ENCODE measurements at regions not wholly inside any gene's neighbourhood (a gene's known extent, or its start where the extent isn't known, plus 50 kb on each side); places are given as distances from the start of the nearest gene placed in this dataset.

DNA sequence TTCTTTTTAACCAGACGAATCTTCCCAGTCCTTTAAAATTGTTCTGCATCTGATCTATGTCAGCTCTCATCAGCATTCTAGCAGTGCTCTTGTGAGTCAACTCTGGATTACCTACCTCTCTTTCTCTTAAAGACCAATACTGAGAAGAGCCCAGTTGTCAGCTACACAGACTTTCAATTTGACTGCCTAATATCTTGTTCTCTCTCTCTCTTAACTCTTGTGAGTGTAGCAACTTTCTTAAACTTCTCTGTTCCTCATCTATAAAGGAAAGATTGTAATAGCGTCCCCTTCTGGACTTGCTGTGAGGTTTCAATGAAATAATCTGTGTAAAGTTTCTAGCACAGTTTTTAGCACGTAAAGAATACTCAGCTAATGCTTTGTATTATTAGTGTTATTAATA, 499.3 kb upstream of the ADAMTS5 start:
- WGBS, 2 donors (ENCODE audit: low coverage in 1 of 2): 74 to 79% methylated on average over 3 of the region's 3 CpGs
- no peaks in the 10 kb centered on the region for H3K9me3 ChIP-seq

DNA sequence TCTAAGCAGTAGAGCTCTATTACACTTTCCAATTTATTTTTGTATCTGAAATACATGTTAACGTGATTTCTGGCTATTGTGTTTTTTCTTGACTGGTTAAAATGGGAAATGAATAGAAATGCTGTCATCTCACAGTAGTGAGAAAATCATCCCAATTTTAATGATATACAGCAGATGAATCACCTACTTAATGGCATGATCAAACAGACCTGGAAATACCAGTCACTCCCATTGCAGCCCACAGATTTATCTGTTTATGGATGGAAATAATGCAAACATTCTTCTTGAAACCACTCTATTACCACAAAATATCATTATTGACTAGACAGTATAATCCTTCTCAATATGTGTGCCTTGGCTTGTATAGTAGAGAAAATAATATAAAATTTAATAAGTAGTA, 497.8 kb upstream of the ADAMTS5 start:
- no peaks in the 10 kb centered on the region for H3K9me3 ChIP-seq
- H3K4me1 ChIP-seq: no peaks in the 10 kb centered on the region
- H3K27me3 ChIP-seq: no peaks in the 10 kb centered on the region
- no peaks in the 10 kb centered on the region for H3K36me3 ChIP-seq
- DNase-seq: no peak
- H3K27ac ChIP-seq: no peak overlapping the region
- intact Hi-C loops (cut with DNase I; ENCODE audit: low total_unique reads): no loop called here
- H3K4me3 ChIP-seq: no peak overlapping the region
- in situ Hi-C loops (cut with MboI; ENCODE audit: low pct_ligation_motif_present in 1 of 4, low pct_unique_long_range_greater_than_20kb in 1 of 4, low sequenced_read_pairs in 3 of 4): no loop called here
- no peak for TF ChIP-seq CTCF (IDR thresholded peaks at IDR 0.05)
- no peak for TF ChIP-seq EP300 (IDR thresholded peaks at IDR 0.05; ENCODE audit: low read depth)
- no peak for TF ChIP-seq POLR2AphosphoS5 (IDR thresholded peaks at IDR 0.05)
- no peak for TF ChIP-seq POLR2A (IDR thresholded peaks at IDR 0.05)
- 84 to 100% methylated on average over 1 of the region's 1 CpG for WGBS, 2 donors (ENCODE audit: low coverage in 1 of 2)

More for the DNA sequence above, 499.3 kb upstream of the ADAMTS5 start:
- in situ Hi-C loops (cut with MboI; ENCODE audit: low pct_ligation_motif_present in 1 of 4, low pct_unique_long_range_greater_than_20kb in 1 of 4, low sequenced_read_pairs in 3 of 4) (no loop called here), intact Hi-C loops (cut with DNase I; ENCODE audit: low total_unique reads) (no loop called here)
- Histone ChIP-seq H3K4me1 (no peaks in the 10 kb centered on the region), H3K36me3 (no peaks in the 10 kb centered on the region), H3K27ac (no peak overlapping the region), H3K4me3 (no peak overlapping the region), H3K27me3 (no peaks in the 10 kb centered on the region)
- TF ChIP-seq POLR2AphosphoS5 (IDR thresholded peaks at IDR 0.05): no peak
- no peak for TF ChIP-seq EP300 (IDR thresholded peaks at IDR 0.05; ENCODE audit: low read depth)
- TF ChIP-seq POLR2A (IDR thresholded peaks at IDR 0.05): no peak
- no peak for TF ChIP-seq CTCF (IDR thresholded peaks at IDR 0.05)
- DNase-seq: no peak

DNA sequence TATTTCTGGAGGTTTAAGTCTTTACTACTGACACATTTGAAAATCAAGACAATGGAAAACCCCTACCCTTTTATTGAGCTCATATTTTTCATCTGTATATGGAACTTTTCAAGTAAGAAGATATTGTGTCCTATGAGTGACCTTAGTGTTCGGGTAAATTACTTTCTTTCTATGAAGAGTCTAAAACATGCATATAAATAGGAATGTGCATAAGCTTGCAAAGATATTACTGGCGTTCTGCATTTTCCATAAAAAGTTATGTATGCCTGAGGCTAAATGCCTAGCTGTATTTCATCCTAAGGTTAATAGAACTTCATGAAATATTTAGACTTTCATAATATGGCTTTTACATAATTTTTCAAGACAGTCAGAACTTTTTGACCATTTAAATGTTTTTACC, 495.8 kb upstream of the ADAMTS5 start:
- no peak overlapping the region for H3K27ac ChIP-seq
- no peaks in the 10 kb centered on the region for H3K9me3 ChIP-seq
- in situ Hi-C loops (cut with MboI; ENCODE audit: low pct_ligation_motif_present in 1 of 4, low pct_unique_long_range_greater_than_20kb in 1 of 4, low sequenced_read_pairs in 3 of 4) (no loop called here), intact Hi-C loops (cut with DNase I; ENCODE audit: low total_unique reads) (no loop called here)
- TF ChIP-seq CTCF (IDR thresholded peaks at IDR 0.05) (no peak), EP300 (IDR thresholded peaks at IDR 0.05; ENCODE audit: low read depth) (no peak), POLR2A (IDR thresholded peaks at IDR 0.05) (no peak), POLR2AphosphoS5 (IDR thresholded peaks at IDR 0.05) (no peak)
- H3K4me1 ChIP-seq: no peaks in the 10 kb centered on the region
- H3K27me3 ChIP-seq: no peaks in the 10 kb centered on the region
- no peak for DNase-seq
- no peaks in the 10 kb centered on the region for H3K36me3 ChIP-seq
- 63 to 77% methylated on average over 2 of the region's 2 CpGs for WGBS, 2 donors (ENCODE audit: low coverage in 1 of 2)
- H3K4me3 ChIP-seq: no peak overlapping the region

DNA sequence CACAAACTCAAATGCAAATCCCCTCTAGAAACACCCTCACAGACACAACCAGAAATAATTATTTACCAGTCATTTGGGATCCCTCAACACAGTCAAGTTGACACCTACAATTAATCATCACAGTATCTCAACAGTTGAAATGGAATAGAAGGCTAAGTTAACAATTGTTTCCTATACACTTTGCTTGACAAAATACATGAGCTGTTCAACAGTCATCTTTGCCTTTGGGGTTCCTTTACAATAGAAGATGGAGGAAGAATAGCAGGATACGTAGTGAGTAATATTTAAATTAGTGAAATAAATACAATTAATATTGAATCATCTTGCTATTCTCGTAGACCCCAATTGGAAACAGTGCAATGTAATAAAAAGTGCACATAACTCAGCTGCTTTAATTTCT, 487.3 kb upstream of the ADAMTS5 start:
- H3K27me3 ChIP-seq: no peaks in the 10 kb centered on the region
- 77 to 83% methylated on average over 2 of the region's 2 CpGs for WGBS, 2 donors (ENCODE audit: low coverage in 1 of 2)
- TF ChIP-seq POLR2AphosphoS5 (IDR thresholded peaks at IDR 0.05) (no peak), EP300 (IDR thresholded peaks at IDR 0.05; ENCODE audit: low read depth) (no peak), CTCF (IDR thresholded peaks at IDR 0.05) (no peak), POLR2A (IDR thresholded peaks at IDR 0.05) (no peak)
- H3K4me3 ChIP-seq: no peak overlapping the region
- H3K27ac ChIP-seq: no peak overlapping the region
- in situ Hi-C loops (cut with MboI; ENCODE audit: low pct_ligation_motif_present in 1 of 4, low pct_unique_long_range_greater_than_20kb in 1 of 4, low sequenced_read_pairs in 3 of 4) (no loop called here), intact Hi-C loops (cut with DNase I; ENCODE audit: low total_unique reads) (no loop called here)
- H3K36me3 ChIP-seq: no peaks in the 10 kb centered on the region
- no peaks in the 10 kb centered on the region for H3K9me3 ChIP-seq
- H3K4me1 ChIP-seq: no peaks in the 10 kb centered on the region
- DNase-seq: no peak

Measured in transverse colon (tissue), 4 donors.